ENCODE measurements at regions not wholly inside any gene's neighbourhood (a gene's known extent, or its start where the extent isn't known, plus 50 kb on each side); places are given as distances from the start of the nearest gene placed in this dataset.
A peak's percentile ranks its signal among the peaks of the same experiment; 100 is the strongest.

GRCh38 chr15:62877276-62877857 lies 165.2 kb upstream of the TPM1 start:
- Histone ChIP-seq H3K27ac (no peak overlapping the region), H3K27me3 (ENCODE audit: insufficient read depth, low read depth, severe bottlenecking) (no peaks in the 10 kb centered on the region), H3K36me3 (no peaks in the 10 kb centered on the region), H3K4me3 (ENCODE audit: low read depth, low read length) (no peak overlapping the region), H3K9me3 (ENCODE audit: severe bottlenecking) (no peaks in the 10 kb centered on the region)
- TF ChIP-seq CTCF (IDR thresholded peaks at IDR 0.05; ENCODE audit: low read depth, low read length) = no peak
- DNase-seq = no peak

- Histone ChIP-seq H3K27ac (no peak overlapping the region), H3K27me3 (ENCODE audit: insufficient read depth, low read depth, severe bottlenecking) (no peaks in the 10 kb centered on the region), H3K9me3 (ENCODE audit: severe bottlenecking) (no peaks in the 10 kb centered on the region), H3K36me3 (no peaks in the 10 kb centered on the region), H3K4me3 (ENCODE audit: low read depth, low read length) (no peak overlapping the region)
- DNase-seq = no peak
- no peak for TF ChIP-seq CTCF (IDR thresholded peaks at IDR 0.05; ENCODE audit: low read depth, low read length)
These were observed 164.5 kb upstream of the TPM1 start for GRCh38 chr15:62878070-62878469.

GRCh38 chr15:62879770-62880169 lies 162.8 kb upstream of the TPM1 start:
- no peak for TF ChIP-seq CTCF (IDR thresholded peaks at IDR 0.05; ENCODE audit: low read depth, low read length)
- H3K36me3 ChIP-seq = no peaks in the 10 kb centered on the region
- DNase-seq = no peak
- no peaks in the 10 kb centered on the region for H3K27me3 ChIP-seq (ENCODE audit: insufficient read depth, low read depth, severe bottlenecking)
- H3K27ac ChIP-seq = no peak overlapping the region
- no peaks in the 10 kb centered on the region for H3K9me3 ChIP-seq (ENCODE audit: severe bottlenecking)
- no peak overlapping the region for H3K4me3 ChIP-seq (ENCODE audit: low read depth, low read length)

- Histone ChIP-seq H3K4me3 (ENCODE audit: low read depth, low read length) (no peak overlapping the region), H3K9me3 (ENCODE audit: severe bottlenecking) (no peaks in the 10 kb centered on the region), H3K36me3 (no peaks in the 10 kb centered on the region), H3K27me3 (ENCODE audit: insufficient read depth, low read depth, severe bottlenecking) (no peaks in the 10 kb centered on the region), H3K27ac (no peak overlapping the region)
- DNase-seq = no peak
- TF ChIP-seq CTCF (IDR thresholded peaks at IDR 0.05; ENCODE audit: low read depth, low read length) = no peak
These were observed 162.3 kb upstream of the TPM1 start for GRCh38 chr15:62880278-62880677.

- Histone ChIP-seq H3K9me3 (ENCODE audit: severe bottlenecking) (no peaks in the 10 kb centered on the region), H3K27me3 (ENCODE audit: insufficient read depth, low read depth, severe bottlenecking) (no peaks in the 10 kb centered on the region), H3K36me3 (no peaks in the 10 kb centered on the region), H3K27ac (no peak overlapping the region), H3K4me3 (ENCODE audit: low read depth, low read length) (no peak overlapping the region)
- no peak for TF ChIP-seq CTCF (IDR thresholded peaks at IDR 0.05; ENCODE audit: low read depth, low read length)
- peak; percentile 61 for DNase-seq
These were observed 161.5 kb upstream of the TPM1 start for GRCh38 chr15:62881056-62881455.

GRCh38 chr15:62883938-62884479 lies 158.5 kb upstream of the TPM1 start:
- no peaks in the 10 kb centered on the region for H3K9me3 ChIP-seq (ENCODE audit: severe bottlenecking)
- no peak overlapping the region for H3K4me3 ChIP-seq (ENCODE audit: low read depth, low read length)
- no peak for DNase-seq
- no peaks in the 10 kb centered on the region for H3K27me3 ChIP-seq (ENCODE audit: insufficient read depth, low read depth, severe bottlenecking)
- TF ChIP-seq CTCF (IDR thresholded peaks at IDR 0.05; ENCODE audit: low read depth, low read length) = no peak
- no peak overlapping the region for H3K27ac ChIP-seq
- H3K36me3 ChIP-seq = no peaks in the 10 kb centered on the region

Data from WERI-Rb-1 (cell line).